Choroid plexus epithelial cell (primary cell): ENCODE measurements at regions not wholly inside any gene's neighbourhood (a gene's known extent, or its start where the extent isn't known, plus 50 kb on each side); places are given as distances from the start of the nearest gene placed in this dataset.

Experiments used
- DNase-seq: peaks from one replicate; pipeline ENCODE4 v3.0.0-alpha.2; 2010; ENCODE audit warnings: low read depth
- H3K4me3 ChIP-seq: 2 replicates; pipeline ENCODE4 v1.5.1; 2011; ENCODE audit warnings: low read depth, mild to moderate bottlenecking, control low read depth, low read length, moderate library complexity
- CTCF ChIP-seq: conservative IDR thresholded peaks from 2 replicates; pipeline ENCODE4 v1.5.1; 2011; ENCODE audit warnings: low read depth, mild to moderate bottlenecking, control low read depth, inconsistent platforms, low read length, moderate library complexity

- no peak for DNase-seq
- TF ChIP-seq CTCF = no peak
- no peak overlapping the region for H3K4me3 ChIP-seq
Observed at GRCh38 chr10:83801983-83802382, 337.3 kb upstream of the GHITM start.

- DNase-seq = no peak
- TF ChIP-seq CTCF = no peak
Observed at GRCh38 chr10:83806717-83807116, 332.6 kb upstream of the GHITM start.

DNA sequence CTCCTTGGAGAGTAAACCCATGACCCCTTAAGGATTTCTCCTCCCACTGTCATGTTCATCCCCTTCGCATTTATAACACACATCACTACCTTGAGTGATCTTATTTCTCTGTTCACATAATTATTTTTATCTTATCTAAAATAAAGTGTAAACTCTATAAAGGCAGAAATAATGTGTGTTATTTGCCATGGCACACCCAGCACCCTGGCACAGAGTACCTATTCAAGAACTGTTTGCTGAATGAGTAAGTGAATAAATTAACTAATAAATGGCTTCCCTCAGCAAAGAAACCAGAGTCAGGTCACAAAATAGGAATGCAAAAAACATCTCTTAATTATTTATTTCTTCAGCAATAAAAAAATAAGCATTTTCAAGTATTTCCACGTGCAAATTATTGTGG is 330.3 kb upstream of the GHITM start:
- no peak for TF ChIP-seq CTCF
- H3K4me3 ChIP-seq = no peak overlapping the region
- no peak for DNase-seq

More at GRCh38 chr10:83806717-83807116, 332.6 kb upstream of the GHITM start:
- no peak overlapping the region for H3K4me3 ChIP-seq

DNA sequence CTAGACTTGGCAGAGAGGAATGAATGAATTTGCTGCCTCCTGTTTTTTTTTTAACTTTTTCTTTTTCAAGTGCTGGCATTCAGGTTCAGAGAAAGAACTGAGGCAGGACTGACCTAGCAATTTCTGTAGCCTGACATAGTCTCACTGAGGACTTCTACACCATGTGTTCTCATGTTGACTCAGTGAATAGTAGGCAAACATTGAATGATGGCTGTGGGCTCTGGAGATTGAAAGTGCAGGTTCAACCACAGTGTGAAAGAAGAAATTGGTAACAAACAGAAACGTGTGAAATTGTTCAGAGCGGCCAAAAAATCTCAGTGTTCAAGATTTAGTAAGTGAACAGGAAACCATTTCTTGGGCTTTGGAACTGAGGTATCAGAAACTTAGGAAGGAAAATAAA is 322.4 kb upstream of the GHITM start:
- no peak for TF ChIP-seq CTCF
- H3K4me3 ChIP-seq = no peak overlapping the region
- DNase-seq = no peak

DNA sequence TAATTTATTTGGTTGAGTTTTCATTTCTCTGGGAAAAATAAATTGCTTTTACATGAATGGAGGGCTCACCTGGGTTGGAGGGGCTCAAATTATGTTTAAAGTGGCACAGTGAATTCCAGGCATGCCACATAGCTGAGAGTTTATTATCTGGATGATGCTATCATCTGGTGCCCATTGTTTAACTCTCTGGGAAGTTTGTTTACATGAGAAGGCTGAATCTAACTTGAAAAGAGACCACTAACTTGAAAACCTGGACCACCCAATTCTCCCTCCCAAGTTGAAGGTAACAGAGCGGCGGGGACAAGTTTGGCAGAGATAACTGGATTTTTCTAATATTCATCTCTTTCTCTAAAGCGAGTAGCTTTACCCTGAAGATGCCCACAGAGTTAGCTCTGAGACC is 321.5 kb upstream of the GHITM start:
- TF ChIP-seq CTCF = no peak
- H3K4me3 ChIP-seq = no peak overlapping the region
- no peak for DNase-seq

DNA sequence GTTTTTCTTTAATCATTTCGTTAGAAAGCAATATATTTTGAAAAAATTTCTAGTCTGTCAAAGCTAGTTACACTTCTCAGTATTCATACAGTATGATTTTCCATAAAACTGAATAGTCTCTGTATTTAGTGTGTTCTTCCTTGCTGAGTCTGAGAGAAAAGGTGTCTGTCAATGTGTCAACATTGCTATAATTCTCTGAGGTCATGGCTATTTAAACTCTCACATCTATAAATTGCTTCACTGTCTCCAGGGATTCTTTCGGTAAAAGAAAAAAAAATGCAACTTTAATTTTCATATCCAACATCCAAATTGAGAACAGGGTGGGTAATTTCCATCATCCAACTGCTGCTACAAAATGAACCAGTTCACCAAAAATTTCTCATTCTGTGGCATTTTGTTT is 319.7 kb upstream of the GHITM start:
- H3K4me3 ChIP-seq = no peak overlapping the region
- TF ChIP-seq CTCF = no peak
- DNase-seq = no peak

DNA sequence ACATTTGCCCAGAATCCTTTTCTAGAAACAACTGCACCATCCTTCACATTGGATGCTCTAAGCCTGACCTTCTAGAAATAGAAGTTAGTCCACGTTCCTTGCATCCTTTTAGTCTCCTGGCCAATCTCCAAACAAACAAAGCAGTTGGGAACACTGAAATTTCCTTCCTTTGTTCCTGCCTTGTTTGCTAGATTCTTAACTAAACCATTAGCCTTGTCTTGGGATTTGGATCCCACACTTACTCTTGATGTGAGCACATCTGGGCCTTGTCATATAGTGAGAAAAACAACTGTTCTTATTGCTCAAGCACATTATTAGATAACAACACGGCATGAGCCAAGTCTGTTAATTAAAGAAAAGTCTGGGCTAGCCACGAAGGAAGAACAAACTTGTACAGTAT is 319.3 kb upstream of the GHITM start:
- no peak for DNase-seq
- no peak overlapping the region for H3K4me3 ChIP-seq

More for the DNA sequence above, 319.3 kb upstream of the GHITM start:
- TF ChIP-seq CTCF = no peak
